ENCODE measurements at regions not wholly inside any gene's neighbourhood (a gene's known extent, or its start where the extent isn't known, plus 50 kb on each side); places are given as distances from the start of the nearest gene placed in this dataset.

GRCh38 chr5:77842243-77842642 lies 66.1 kb upstream of the TBCA start:
- H3K36me3 ChIP-seq: no peaks in the 10 kb centered on the region
- no peak overlapping the region for H3K4me3 ChIP-seq
- 72 to 94% methylated on average over 2 of the region's 2 CpGs for WGBS, 2 donors
- no peaks in the 10 kb centered on the region for H3K9me3 ChIP-seq
- H3K4me1 ChIP-seq: peaks cover 0 to 14% (median 5%) of the 10 kb centered on the region in 4 donors
- intact Hi-C loops (cut with DNase I): no loop called here
- no peak overlapping the region for H3K27ac ChIP-seq
- no peak for DNase-seq
- no peaks in the 10 kb centered on the region for H3K27me3 ChIP-seq
- TF ChIP-seq POLR2AphosphoS5 (IDR thresholded peaks at IDR 0.05) (no peak), POLR2A (IDR thresholded peaks at IDR 0.05) (no peak), CTCF (IDR thresholded peaks at IDR 0.05) (no peak), EP300 (IDR thresholded peaks at IDR 0.05) (no peak)

- 81 to 86% methylated on average over 2 of the region's 2 CpGs for WGBS, 2 donors
- Histone ChIP-seq H3K4me3 (no peak overlapping the region), H3K9me3 (no peaks in the 10 kb centered on the region), H3K27ac (no peak overlapping the region), H3K36me3 (no peaks in the 10 kb centered on the region), H3K27me3 (no peaks in the 10 kb centered on the region), H3K4me1 (peaks cover 0 to 14% (median 5%) of the 10 kb centered on the region in 4 donors)
- no peak for TF ChIP-seq EP300 (IDR thresholded peaks at IDR 0.05)
- no peak for TF ChIP-seq CTCF (IDR thresholded peaks at IDR 0.05)
- TF ChIP-seq POLR2A (IDR thresholded peaks at IDR 0.05): no peak
- TF ChIP-seq POLR2AphosphoS5 (IDR thresholded peaks at IDR 0.05): no peak
- intact Hi-C loops (cut with DNase I): no loop called here
- DNase-seq: no peak
Observed at GRCh38 chr5:77841616-77842015, 65.5 kb upstream of the TBCA start.

- TF ChIP-seq POLR2A (IDR thresholded peaks at IDR 0.05) (no peak), CTCF (IDR thresholded peaks at IDR 0.05) (no peak), EP300 (IDR thresholded peaks at IDR 0.05) (no peak), POLR2AphosphoS5 (IDR thresholded peaks at IDR 0.05) (no peak)
- no peaks in the 10 kb centered on the region for H3K36me3 ChIP-seq
- H3K27ac ChIP-seq: no peak overlapping the region
- no peak overlapping the region for H3K4me3 ChIP-seq
- intact Hi-C loops (cut with DNase I): no loop called here
- H3K9me3 ChIP-seq: no peaks in the 10 kb centered on the region
- 85 to 88% methylated on average over 6 of the region's 6 CpGs for WGBS, 2 donors
- H3K27me3 ChIP-seq: no peaks in the 10 kb centered on the region
- no peak for DNase-seq
- H3K4me1 ChIP-seq: peaks cover 0 to 14% (median 5%) of the 10 kb centered on the region in 4 donors
Observed at GRCh38 chr5:77840930-77841329, 64.8 kb upstream of the TBCA start.

GRCh38 chr5:77839691-77840090 lies 63.6 kb upstream of the TBCA start:
- no peaks in the 10 kb centered on the region for H3K36me3 ChIP-seq
- TF ChIP-seq EP300 (IDR thresholded peaks at IDR 0.05): no peak
- no peak for TF ChIP-seq POLR2A (IDR thresholded peaks at IDR 0.05)
- no peak for TF ChIP-seq POLR2AphosphoS5 (IDR thresholded peaks at IDR 0.05)
- no peak for TF ChIP-seq CTCF (IDR thresholded peaks at IDR 0.05)
- H3K4me1 ChIP-seq: peaks cover 0 to 9% (median 1%) of the 10 kb centered on the region in 4 donors
- 71 to 83% methylated on average over 3 of the region's 3 CpGs for WGBS, 2 donors
- no peak for DNase-seq
- intact Hi-C loops (cut with DNase I): no loop called here
- H3K9me3 ChIP-seq: no peaks in the 10 kb centered on the region
- no peak overlapping the region for H3K27ac ChIP-seq
- H3K27me3 ChIP-seq: no peaks in the 10 kb centered on the region
- H3K4me3 ChIP-seq: no peak overlapping the region

GRCh38 chr5:77832938-77833337 lies 56.8 kb upstream of the TBCA start:
- intact Hi-C loops (cut with DNase I): no loop called here
- DNase-seq: no peak
- no peak for TF ChIP-seq CTCF (IDR thresholded peaks at IDR 0.05)
- TF ChIP-seq EP300 (IDR thresholded peaks at IDR 0.05): no peak
- no peak for TF ChIP-seq POLR2AphosphoS5 (IDR thresholded peaks at IDR 0.05)
- TF ChIP-seq POLR2A (IDR thresholded peaks at IDR 0.05): no peak

More at GRCh38 chr5:77832938-77833337, 56.8 kb upstream of the TBCA start:
- no peaks in the 10 kb centered on the region for H3K4me1 ChIP-seq
- H3K36me3 ChIP-seq: no peaks in the 10 kb centered on the region
- H3K27ac ChIP-seq: no peak overlapping the region
- no peak overlapping the region for H3K4me3 ChIP-seq
- no peaks in the 10 kb centered on the region for H3K9me3 ChIP-seq
- WGBS, 2 donors: 71 to 72% methylated on average over 3 of the region's 3 CpGs
- H3K27me3 ChIP-seq: no peaks in the 10 kb centered on the region

All from sigmoid colon (tissue), 6 donors.